ENCODE measurements at regions not wholly inside any gene's neighbourhood (a gene's known extent, or its start where the extent isn't known, plus 50 kb on each side); places are given as distances from the start of the nearest gene placed in this dataset.

DNA sequence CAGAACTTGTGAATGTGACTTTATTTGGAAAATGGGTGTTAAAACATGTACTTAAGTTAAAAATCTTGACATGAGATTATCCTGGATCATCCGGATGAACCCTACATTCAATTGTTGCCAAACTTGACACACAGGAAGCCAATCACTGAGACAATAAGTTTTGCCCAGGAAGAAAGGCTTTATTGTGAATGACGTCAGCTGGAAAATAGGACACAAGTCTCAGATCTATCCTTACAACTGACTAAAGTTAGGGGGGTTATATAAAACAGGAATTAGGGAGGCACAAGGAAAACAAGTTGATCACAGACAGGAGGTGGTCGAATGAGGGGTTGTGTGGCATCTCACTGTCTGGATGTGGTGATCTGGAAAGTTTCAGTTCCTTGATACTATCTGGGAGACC lies 126.9 kb downstream of the TTC8 start:
- no peak for TF ChIP-seq CTCF (IDR thresholded peaks at IDR 0.05; ENCODE audit: unreplicated experiment)
- peaks cover 12% of the 10 kb centered on the region for H3K9me3 Mint-ChIP-seq (ENCODE audit: unreplicated experiment)
- H3K4me1 Mint-ChIP-seq (ENCODE audit: unreplicated experiment) = no peaks in the 10 kb centered on the region
- H3K36me3 Mint-ChIP-seq (ENCODE audit: low read depth, unreplicated experiment) = peaks cover 7% of the 10 kb centered on the region
- H3K27ac Mint-ChIP-seq (ENCODE audit: unreplicated experiment) = no peak overlapping the region
- H3K4me3 Mint-ChIP-seq (ENCODE audit: unreplicated experiment) = no peak overlapping the region
- no peaks in the 10 kb centered on the region for H3K27me3 Mint-ChIP-seq (ENCODE audit: unreplicated experiment)
- no peak for DNase-seq (ENCODE audit: low spot score)

DNA sequence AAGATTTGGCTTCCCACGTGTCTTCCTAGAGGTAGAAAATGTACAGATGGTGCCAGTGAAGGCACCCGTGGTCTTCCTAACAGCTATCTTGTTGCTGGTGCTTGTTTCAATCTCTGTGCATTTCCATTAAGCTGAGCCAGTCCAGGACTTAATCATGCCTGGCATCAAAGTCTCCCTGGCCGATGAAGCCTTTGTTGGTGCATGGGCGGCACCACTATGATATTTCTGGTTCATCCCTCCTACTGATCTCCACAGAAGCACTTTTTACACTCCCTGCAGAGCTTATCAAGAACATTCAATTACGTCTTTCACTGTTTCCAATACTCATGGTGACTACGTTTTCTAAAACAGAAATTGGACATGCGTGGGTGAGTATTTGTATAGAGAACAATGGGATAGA lies 128.4 kb downstream of the TTC8 start:
- DNase-seq (ENCODE audit: low spot score) = no peak
- no peak overlapping the region for H3K4me3 Mint-ChIP-seq (ENCODE audit: unreplicated experiment)
- no peak for TF ChIP-seq CTCF (IDR thresholded peaks at IDR 0.05; ENCODE audit: unreplicated experiment)
- H3K9me3 Mint-ChIP-seq (ENCODE audit: unreplicated experiment) = peaks cover 12% of the 10 kb centered on the region
- H3K36me3 Mint-ChIP-seq (ENCODE audit: low read depth, unreplicated experiment) = peaks cover 7% of the 10 kb centered on the region
- H3K4me1 Mint-ChIP-seq (ENCODE audit: unreplicated experiment) = no peaks in the 10 kb centered on the region
- H3K27me3 Mint-ChIP-seq (ENCODE audit: unreplicated experiment) = no peaks in the 10 kb centered on the region
- no peak overlapping the region for H3K27ac Mint-ChIP-seq (ENCODE audit: unreplicated experiment)

- Mint-ChIP-seq H3K27ac (ENCODE audit: unreplicated experiment) (no peak overlapping the region), H3K4me1 (ENCODE audit: unreplicated experiment) (no peaks in the 10 kb centered on the region), H3K36me3 (ENCODE audit: low read depth, unreplicated experiment) (peaks cover 7% of the 10 kb centered on the region), H3K27me3 (ENCODE audit: unreplicated experiment) (no peaks in the 10 kb centered on the region), H3K4me3 (ENCODE audit: unreplicated experiment) (no peak overlapping the region), H3K9me3 (ENCODE audit: unreplicated experiment) (peaks cover 12% of the 10 kb centered on the region)
- no peak for DNase-seq (ENCODE audit: low spot score)
- no peak for TF ChIP-seq CTCF (IDR thresholded peaks at IDR 0.05; ENCODE audit: unreplicated experiment)
Observed at GRCh38 chr14:88955455-88955854, 131.0 kb downstream of the TTC8 start.

DNA sequence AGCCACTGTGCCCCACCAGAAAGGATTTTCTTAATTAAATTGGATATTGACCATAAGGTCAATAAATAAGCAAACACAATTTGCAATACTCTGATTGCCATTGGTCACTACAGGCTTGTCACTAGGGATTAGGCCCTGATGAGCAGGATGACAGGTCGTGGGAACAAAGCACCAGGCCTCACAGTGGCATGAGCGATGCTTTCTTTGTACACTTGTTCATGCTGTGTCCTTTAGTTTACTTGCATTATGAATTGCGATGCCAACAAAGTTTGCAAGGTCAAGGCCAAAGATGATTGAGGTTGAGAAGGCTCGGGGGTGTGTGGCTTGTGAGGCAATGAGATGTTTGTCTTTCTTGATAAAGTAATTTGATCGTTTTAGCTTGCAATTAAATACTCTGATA lies 136.0 kb downstream of the TTC8 start:
- Mint-ChIP-seq H3K27ac (ENCODE audit: unreplicated experiment) (no peak overlapping the region), H3K27me3 (ENCODE audit: unreplicated experiment) (peaks cover 1% of the 10 kb centered on the region), H3K4me3 (ENCODE audit: unreplicated experiment) (no peak overlapping the region), H3K4me1 (ENCODE audit: unreplicated experiment) (no peaks in the 10 kb centered on the region), H3K9me3 (ENCODE audit: unreplicated experiment) (no peaks in the 10 kb centered on the region), H3K36me3 (ENCODE audit: low read depth, unreplicated experiment) (no peaks in the 10 kb centered on the region)
- TF ChIP-seq CTCF (IDR thresholded peaks at IDR 0.05; ENCODE audit: unreplicated experiment) = no peak
- DNase-seq (ENCODE audit: low spot score) = no peak

GRCh38 chr14:88961214-88961613 lies 136.8 kb downstream of the TTC8 start:
- no peaks in the 10 kb centered on the region for H3K4me1 Mint-ChIP-seq (ENCODE audit: unreplicated experiment)
- H3K36me3 Mint-ChIP-seq (ENCODE audit: low read depth, unreplicated experiment) = no peaks in the 10 kb centered on the region
- no peak for DNase-seq (ENCODE audit: low spot score)
- peaks cover 1% of the 10 kb centered on the region for H3K27me3 Mint-ChIP-seq (ENCODE audit: unreplicated experiment)
- no peak overlapping the region for H3K27ac Mint-ChIP-seq (ENCODE audit: unreplicated experiment)
- TF ChIP-seq CTCF (IDR thresholded peaks at IDR 0.05; ENCODE audit: unreplicated experiment) = no peak
- H3K4me3 Mint-ChIP-seq (ENCODE audit: unreplicated experiment) = no peak overlapping the region
- H3K9me3 Mint-ChIP-seq (ENCODE audit: unreplicated experiment) = no peaks in the 10 kb centered on the region

All from endothelial cell (in vitro differentiated cells).